GM06990 (cell line): ENCODE measurements at regions not wholly inside any gene's neighbourhood (a gene's known extent, or its start where the extent isn't known, plus 50 kb on each side); places are given as distances from the start of the nearest gene placed in this dataset.

Experiments used
- DNase-seq: peaks from one replicate; pipeline ENCODE4 v3.0.0-alpha.2; 2011; ENCODE audit not compliant: insufficient read length; ENCODE audit errors: extremely low read depth
- H3K27me3 ChIP-seq: replicated peaks from 2 replicates; pipeline ENCODE4 v1.6.0; 2011; ENCODE audit warnings: low read length; ENCODE audit not compliant: control insufficient read depth, insufficient read depth
- H3K36me3 ChIP-seq: 2 replicates; pipeline ENCODE4 v1.5.1; 2011; ENCODE audit warnings: low read length; ENCODE audit not compliant: control insufficient read depth, insufficient read depth
- H3K4me3 ChIP-seq: replicated peaks from 2 replicates; pipeline ENCODE4 v1.5.1; 2011; ENCODE audit warnings: low read depth, mild to moderate bottlenecking, control low read depth, low read length
- CTCF ChIP-seq: IDR thresholded peaks from 2 replicates; pipeline ENCODE4 v1.5.1; 2011; ENCODE audit warnings: low read length, control low read depth, mild to moderate bottlenecking, inconsistent platforms; ENCODE audit not compliant: insufficient read depth, poor library complexity, severe bottlenecking

- H3K4me3 ChIP-seq, result no peak overlapping the region
- H3K27me3 ChIP-seq, result peaks cover 2% of the 10 kb centered on the region; the same call in 1 of the 2 replicates
- H3K36me3 ChIP-seq, result no peaks in the 10 kb centered on the region
- TF ChIP-seq CTCF, result no peak
- no peak for DNase-seq
These were observed 104.3 kb upstream of the SDK2 start for GRCh38 chr17:73748508-73748907.

GRCh38 chr17:73749337-73749823 is 105.1 kb upstream of the SDK2 start:
- H3K36me3 ChIP-seq, result no peaks in the 10 kb centered on the region

GRCh38 chr17:73749928-73750605 is 105.8 kb upstream of the SDK2 start:
- H3K27me3 ChIP-seq, result peaks cover 2% of the 10 kb centered on the region; the same call in 1 of the 2 replicates
- TF ChIP-seq CTCF, result no peak

More at GRCh38 chr17:73749337-73749823, 105.1 kb upstream of the SDK2 start:
- DNase-seq, result no peak
- no peak overlapping the region for H3K4me3 ChIP-seq
- no peak for TF ChIP-seq CTCF
- H3K27me3 ChIP-seq, result peaks cover 2% of the 10 kb centered on the region; the same call in 1 of the 2 replicates

DNA sequence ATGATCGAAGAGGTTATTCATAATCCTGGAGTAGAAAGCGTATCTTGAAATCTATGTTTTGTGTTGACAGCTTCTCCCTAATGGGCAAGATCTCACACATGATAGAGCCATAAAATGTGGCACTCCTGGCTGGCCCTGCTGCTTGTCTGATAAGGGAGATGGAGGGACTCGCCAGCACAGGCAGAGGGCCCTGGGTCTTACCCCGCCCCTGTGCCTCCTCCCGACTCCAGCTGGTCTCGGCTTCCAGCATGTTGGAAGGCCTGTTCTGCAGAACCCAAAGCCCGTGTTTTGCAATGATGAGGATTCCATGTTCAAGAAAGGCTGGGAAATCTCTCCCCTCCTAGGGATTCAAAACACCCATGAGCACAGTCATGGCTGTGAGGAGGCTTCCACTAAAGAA is 106.7 kb upstream of the SDK2 start:
- H3K27me3 ChIP-seq, result no peaks in the 10 kb centered on the region; the same call in 1 of the 2 replicates
- no peak for DNase-seq
- no peaks in the 10 kb centered on the region for H3K36me3 ChIP-seq
- no peak for TF ChIP-seq CTCF
- no peak overlapping the region for H3K4me3 ChIP-seq

More at GRCh38 chr17:73749928-73750605, 105.8 kb upstream of the SDK2 start:
- no peak for DNase-seq
- Histone ChIP-seq H3K4me3 (no peak overlapping the region), H3K36me3 (no peaks in the 10 kb centered on the region)

DNA sequence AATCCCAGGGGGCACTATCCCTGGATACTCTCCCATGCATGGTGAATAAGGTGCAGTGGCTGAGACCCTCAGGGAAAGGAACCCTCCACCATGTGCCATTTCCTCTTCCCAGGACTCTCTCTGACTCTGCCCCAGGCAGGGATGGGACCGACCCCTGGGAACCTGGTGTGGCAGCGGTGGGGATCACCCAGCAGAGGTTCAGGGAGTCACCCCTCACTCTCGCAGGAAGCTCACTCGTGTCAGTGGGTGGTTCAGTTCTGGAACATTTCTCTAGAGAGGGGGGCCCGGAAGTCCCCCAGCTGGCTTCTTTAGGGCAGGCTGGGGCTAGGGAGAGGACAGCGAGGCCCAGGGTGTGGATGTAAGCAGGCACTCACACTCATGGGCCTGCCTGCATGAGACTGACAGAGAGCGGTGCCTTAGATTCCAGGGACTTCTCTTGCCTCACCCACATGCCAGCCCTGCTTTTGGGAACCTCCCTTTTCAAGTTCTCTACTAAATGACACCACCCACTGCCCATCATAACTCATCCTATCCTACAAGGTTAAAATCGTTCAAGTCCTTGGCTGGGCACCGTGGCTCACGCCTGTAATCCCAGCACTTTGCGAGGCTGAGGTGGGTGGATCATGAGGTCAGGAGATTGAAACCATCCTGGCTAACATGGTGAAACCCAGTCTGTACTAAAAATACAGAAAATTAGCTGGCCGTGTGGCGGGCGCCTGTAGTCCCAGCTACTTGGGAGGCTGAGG is 109.7 kb upstream of the SDK2 start:
- Histone ChIP-seq H3K27me3 (no peaks in the 10 kb centered on the region; the same call in 1 of the 2 replicates), H3K36me3 (no peaks in the 10 kb centered on the region), H3K4me3 (no peak overlapping the region)
- no peak for DNase-seq
- no peak for TF ChIP-seq CTCF
